Peyer's patch (tissue), 4 donors: ENCODE measurements at regions not wholly inside any gene's neighbourhood (a gene's known extent, or its start where the extent isn't known, plus 50 kb on each side); places are given as distances from the start of the nearest gene placed in this dataset.

Experiments used
- CTCF ChIP-seq, 6 experiments: fragments of 450-650 bp in 4 of 6; fragments of 200-600 bp in 2 of 6; sonication (generic) in 1 of 6; IDR thresholded peaks; one replicate each; pipeline ENCODE4 v1.5.1; 2017 to 2019; ENCODE audit warnings: antibody characterized with exemption in 6 of 6, mild to moderate bottlenecking in 3 of 6, moderate library complexity in 1 of 6
- POLR2A ChIP-seq, 2 donors: fragments of 450-650 bp; IDR thresholded peaks; one replicate each; pipeline ENCODE4 v1.5.1; 2017; ENCODE audit warnings: antibody characterized with exemption in 2 of 2, mild to moderate bottlenecking in 2 of 2, moderate library complexity in 2 of 2

GRCh38 chr1:30259631-30260030, 463.8 kb downstream of the MATN1 start:
- no peak for TF ChIP-seq CTCF (IDR thresholded peaks at IDR 0.05)
- no peak for TF ChIP-seq POLR2A (IDR thresholded peaks at IDR 0.05)
